K562 (cell line): ENCODE measurements at regions not wholly inside any gene's neighbourhood (a gene's known extent, or its start where the extent isn't known, plus 50 kb on each side); places are given as distances from the start of the nearest gene placed in this dataset.
"Not testable (repeated sequence)": the region's sequence is repeated elsewhere in the genome, so short reads cannot be mapped to it uniquely, and the experiment has no call there.

Experiments used
- ATAC-seq: fragments of 200-7000 bp; cut with Tn5 transposase; 3 replicates; pipeline ENCODE4 v1.9.1; 2020; ENCODE audit warnings: moderate library complexity
- BruUV-seq: library from RNA; stranded (reverse); fragments of 400-500 nt; replicated peaks from 2 replicates; lab custom pipeline; 2021; lab: Mats Ljungman, UMichigan
- CTCF ChIA-PET: fragments of 300-600 bp; formaldehyde crosslinking; extraction: SDS; loops from one replicate; lab custom pipeline; 2021; ENCODE audit warnings: low intra/inter-chr PET ratio; lab: Yijun Ruan, JAX
- POLR2A ChIA-PET: fragments of 300-600, 350-650 bp; sonication (Branson Sonifier 250); formaldehyde crosslinking; extraction: SDS; loops from one replicate; lab custom pipeline; 2021; ENCODE audit warnings: antibody characterized with exemption, inconsistent platforms; lab: Yijun Ruan, JAX
- DNase-seq, 4 experiments: peaks; one replicate each; pipeline versions ENCODE4 v3.0.0 to v3.0.0-alpha.2; 2011 to 2018; ENCODE audit warnings: low spot score in 3 of 4, mixed read lengths in 3 of 4; ENCODE audit errors: extremely low read depth in 1 of 4
- FAIRE-seq: peaks from 2 replicates; lab custom pipeline; 2011; peaks lifted over from hg19 to GRCh38; lab: Jason Lieb, UNC
- H2AFZ ChIP-seq: 2 replicates; pipeline ENCODE4 v1.6.0; 2011; ENCODE audit warnings: low read depth, low read length, control low read depth, inconsistent platforms
- H3K27ac ChIP-seq: fragments of 200-600 bp; 3 replicates; pipeline ENCODE4 v1.8.0; 2011; ENCODE audit warnings: low read depth, mild to moderate bottlenecking, control low read depth, inconsistent platforms, low read length, moderate library complexity, mixed read lengths; ENCODE audit errors: extremely low read depth
- H3K27me3 ChIP-seq, 2 experiments: fragments of 300-600 bp in 1 of 2; 2 replicates in 1 of 2; 3 replicates in 1 of 2; pipeline versions ENCODE4 v1.6.0 to v1.8.0; 2011; ENCODE audit warnings: inconsistent platforms in 2 of 2, low read length in 2 of 2, mild to moderate bottlenecking in 1 of 2, mixed read lengths in 1 of 2, moderate library complexity in 1 of 2; ENCODE audit not compliant: control insufficient read depth in 2 of 2, insufficient read depth in 2 of 2
- H3K36me3 ChIP-seq: fragments of 300-600 bp; 3 replicates; pipeline ENCODE4 v1.8.0; 2011; ENCODE audit warnings: mild to moderate bottlenecking, low read length, inconsistent platforms; ENCODE audit not compliant: control insufficient read depth, insufficient read depth
- H3K4me1 ChIP-seq, 2 experiments: fragments of 200-600 bp in 1 of 2; replicated peaks in 1 of 2; 2 replicates in 1 of 2; 3 replicates in 1 of 2; pipeline versions ENCODE4 v1.5.1 to v1.8.0; 2011; ENCODE audit warnings: inconsistent platforms in 2 of 2, low read length in 2 of 2, mild to moderate bottlenecking in 1 of 2, mixed read lengths in 1 of 2, moderate library complexity in 1 of 2; ENCODE audit not compliant: control insufficient read depth in 2 of 2, insufficient read depth in 2 of 2
- H3K4me2 ChIP-seq: 2 replicates; pipeline ENCODE4 v1.6.1; 2011; ENCODE audit warnings: low read length, control low read depth, inconsistent platforms, mixed read lengths; ENCODE audit not compliant: insufficient read depth
- H3K4me3 ChIP-seq: fragments of 200-600 bp; sonication (generic), shearing (Covaris generic); 2 replicates; pipeline ENCODE4 v1.5.1; 2016; ENCODE audit warnings: control low read depth, inconsistent platforms
- H3K79me2 ChIP-seq: fragments of 200-600 bp; 3 replicates; pipeline ENCODE4 v1.8.0; 2011; ENCODE audit warnings: low read length, inconsistent platforms; ENCODE audit not compliant: control insufficient read depth, insufficient read depth
- H3K9ac ChIP-seq, 2 experiments: 2 replicates each; pipeline versions ENCODE4 v1.6.0 to v1.6.1; 2011; ENCODE audit warnings: low read depth in 2 of 2, low read length in 2 of 2, control low read depth in 1 of 2, inconsistent platforms in 1 of 2, mild to moderate bottlenecking in 1 of 2, mixed read lengths in 1 of 2; ENCODE audit not compliant: insufficient read depth in 1 of 2
- H3K9me1 ChIP-seq: one replicate; pipeline ENCODE4 v1.6.0; 2011; ENCODE audit warnings: inconsistent platforms, mild to moderate bottlenecking, low read length, moderate library complexity; ENCODE audit not compliant: control insufficient read depth, insufficient read depth
- H3K9me3 ChIP-seq: replicated peaks from 2 replicates; pipeline ENCODE4 v1.5.1; 2011; ENCODE audit warnings: low read depth, low read length, inconsistent platforms; ENCODE audit not compliant: control insufficient read depth, insufficient read depth
- H4K20me1 ChIP-seq: replicated peaks from 2 replicates; pipeline ENCODE4 v1.6.1; 2011; ENCODE audit warnings: low read length, inconsistent platforms, mixed read lengths; ENCODE audit not compliant: control insufficient read depth, insufficient read depth
- C11orf30 ChIP-seq: fragments of 450-650 bp; IDR thresholded peaks from 2 replicates; pipeline ENCODE4 v1.6.1; 2016; ENCODE audit warnings: low read depth, mild to moderate bottlenecking
- EGR1 ChIP-seq: fragments of 450-650 bp; conservative IDR thresholded peaks from 2 replicates; pipeline ENCODE4 v1.6.1; 2017; ENCODE audit warnings: mild to moderate bottlenecking
- MEIS2 ChIP-seq: fragments of 450-650 bp; IDR thresholded peaks from 2 replicates; pipeline ENCODE4 v1.6.1; 2014; ENCODE audit warnings: mild to moderate bottlenecking; ENCODE audit not compliant: partially characterized antibody
- PKNOX1 ChIP-seq: fragments of 450-650 bp; IDR thresholded peaks from 2 replicates; pipeline ENCODE4 v1.6.1; 2016
- TSHZ1 ChIP-seq: fragments of 250-450 bp; sonication (Bioruptor Pico); IDR thresholded peaks from 2 replicates; pipeline ENCODE4 v1.4.0; 2020; ENCODE audit warnings: mild to moderate bottlenecking, moderate library complexity
- ZNF316 ChIP-seq: fragments of 450-650 bp; IDR thresholded peaks from 2 replicates; pipeline ENCODE4 v1.6.1; 2016
- WGBS: fragments of 100-300 bp; shearing (Covaris generic); methylation state at CpG from one replicate; pipeline ENCODE4 v1.1.6; 2016; ENCODE audit warnings: low coverage, mixed read lengths; ENCODE audit not compliant: insufficient coverage; ENCODE audit errors: missing lambda C conversion rate; 5-methylcytosine and 5-hydroxymethylcytosine counted together
- in situ Hi-C: fragments of 300-500 bp; cut with MboI; formaldehyde crosslinking; loops from 4 replicates; pipeline ENCODE4 v1.15.0; 2018; ENCODE audit warnings: inconsistent platforms, mixed read lengths
- intact Hi-C: fragments of 100-400 bp; cut with micrococcal nuclease; formaldehyde crosslinking; loops from 2 replicates; pipeline ENCODE4 v1.14.2; 2022

- H3K4me1 ChIP-seq, H3K27ac ChIP-seq, in situ Hi-C loops, H4K20me1 ChIP-seq, H3K27me3 ChIP-seq, H3K36me3 ChIP-seq, FAIRE-seq, H3K4me3 ChIP-seq, BruUV-seq, H3K9me1 ChIP-seq, H2AFZ ChIP-seq, H3K79me2 ChIP-seq, CTCF ChIA-PET, ATAC-seq, H3K4me2 ChIP-seq, DNase-seq, intact Hi-C loops, POLR2A ChIA-PET, H3K9ac ChIP-seq, H3K9me3 ChIP-seq: not testable (repeated sequence)
- 0% methylated on average over 5 of the region's 8 CpGs for WGBS
- TF ChIP-seq PKNOX1: peak; percentile 67
- 0 out of 2 replicates have a peak, but pooled peaks have one; percentile 10 for TF ChIP-seq EGR1
- peak; percentile 63 for TF ChIP-seq MEIS2
Observed at GRCh38 chr19:34617996-34618395, 59.0 kb downstream of the SCGB2B2 start.

DNA sequence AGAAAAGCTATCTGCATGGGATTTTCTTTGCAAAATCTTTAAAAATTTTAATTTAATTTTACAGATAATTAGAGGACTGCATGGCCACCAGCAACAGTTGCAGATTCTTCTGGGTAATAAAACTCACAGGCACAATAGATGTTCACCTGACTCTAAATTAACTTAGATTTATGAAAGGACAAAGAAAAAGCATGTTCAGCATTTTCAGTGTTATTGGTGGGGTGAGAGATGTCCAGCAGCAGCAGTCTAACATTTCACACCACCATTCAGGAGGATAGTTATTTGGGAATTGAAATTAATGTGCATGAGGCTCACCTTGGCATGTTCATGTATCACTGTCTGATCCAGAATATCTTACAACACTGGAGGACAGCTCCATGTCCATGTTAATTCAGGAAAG lies 74.0 kb downstream of the SCGB2B2 start:
- intact Hi-C loops: no loop called here
- no peak overlapping the region for H3K27ac ChIP-seq
- no peaks in the 10 kb centered on the region for H3K4me1 ChIP-seq
- CTCF ChIA-PET: no interaction called here
- in situ Hi-C loops: no loop called here
- H3K9ac ChIP-seq: no peak overlapping the region
- POLR2A ChIA-PET: no interaction called here
- peak; percentile 33 for TF ChIP-seq C11orf30
- TF ChIP-seq TSHZ1 (CRISPR knock-in tag): no peak
- peak; percentile 48 for TF ChIP-seq ZNF316
- TF ChIP-seq, all 486 proteins: peak for 2
- Histone ChIP-seq H3K9me1 (no peaks in the 10 kb centered on the region), H3K4me3 (no peak overlapping the region), H2AFZ (no peak overlapping the region), H3K36me3 (no peaks in the 10 kb centered on the region), H3K79me2 (no peaks in the 10 kb centered on the region), H3K4me2 (no peak overlapping the region), H3K9me3 (no peaks in the 10 kb centered on the region), H3K27me3 (no peaks in the 10 kb centered on the region), H4K20me1 (no peaks in the 10 kb centered on the region)
- no peak for FAIRE-seq
- ATAC-seq: no peak
- no TSS peak for BruUV-seq
- DNase-seq: no peak
